NOMO-1 treated with dmso at 0.1 percent for 144 hours (cell line): ENCODE measurements at regions not wholly inside any gene's neighbourhood (a gene's known extent, or its start where the extent isn't known, plus 50 kb on each side); places are given as distances from the start of the nearest gene placed in this dataset.
A peak's percentile ranks its signal among the peaks of the same experiment; 100 is the strongest.
"Not testable (repeated sequence)": the region's sequence is repeated elsewhere in the genome, so short reads cannot be mapped to it uniquely, and the experiment has no call there.

Source experiments
- DNase-seq: peaks from one replicate; lab custom pipeline; 2025; ENCODE audit not compliant: unreplicated experiment; lab: John Stamatoyannopoulos, UW

- DNase-seq: not testable (repeated sequence)
Measured at GRCh38 chr2:37757456-37757855, 86.0 kb upstream of the CDC42EP3 start.

- not testable (repeated sequence) for DNase-seq
Measured at GRCh38 chr2:37758141-37758601, 86.7 kb upstream of the CDC42EP3 start.

- not testable (repeated sequence) for DNase-seq
Measured at GRCh38 chr2:37759989-37760388, 88.5 kb upstream of the CDC42EP3 start.

- DNase-seq: no peak
Measured at GRCh38 chr2:37760471-37760870, 89.0 kb upstream of the CDC42EP3 start.

- peak; percentile 62 for DNase-seq
Measured at GRCh38 chr2:37762281-37762680, 90.8 kb upstream of the CDC42EP3 start.

- no peak for DNase-seq
Measured at GRCh38 chr2:37764739-37765138, 93.3 kb upstream of the CDC42EP3 start.

GRCh38 chr2:37766106-37766505 is 94.7 kb upstream of the CDC42EP3 start:
- no peak for DNase-seq

- no peak for DNase-seq
Measured at GRCh38 chr2:37767046-37767445, 95.6 kb upstream of the CDC42EP3 start.

- peak; percentile 84 for DNase-seq
Measured at GRCh38 chr2:37767959-37768925, 96.8 kb upstream of the CDC42EP3 start.

GRCh38 chr2:37769551-37769950 is 98.1 kb upstream of the CDC42EP3 start:
- DNase-seq: no peak

- DNase-seq: no peak
Measured at GRCh38 chr2:37770797-37771196, 99.4 kb upstream of the CDC42EP3 start.

- no peak for DNase-seq
Measured at GRCh38 chr2:37771600-37772088, 100.2 kb upstream of the CDC42EP3 start.

GRCh38 chr2:37773371-37774130 is 102.1 kb upstream of the CDC42EP3 start:
- no peak for DNase-seq

GRCh38 chr2:37774171-37774944 is 102.9 kb upstream of the CDC42EP3 start:
- DNase-seq: not testable (repeated sequence)

GRCh38 chr2:37774976-37775907 is 103.8 kb upstream of the CDC42EP3 start:
- no peak for DNase-seq

GRCh38 chr2:37775908-37776250 is 104.4 kb upstream of the CDC42EP3 start:
- no peak for DNase-seq

- DNase-seq: no peak
Measured at GRCh38 chr2:37776487-37776886, 105.0 kb upstream of the CDC42EP3 start.

GRCh38 chr2:37779139-37779538 is 107.7 kb upstream of the CDC42EP3 start:
- DNase-seq: no peak

GRCh38 chr2:37779611-37780386 is 108.4 kb upstream of the CDC42EP3 start:
- no peak for DNase-seq
